Pancreas (tissue), 10 donors: ENCODE measurements at regions not wholly inside any gene's neighbourhood (a gene's known extent, or its start where the extent isn't known, plus 50 kb on each side); places are given as distances from the start of the nearest gene placed in this dataset.

Source experiments
- ATAC-seq, 4 donors: fragments of 200-7000 bp; cut with Tn5 transposase; one replicate each; pipeline versions ENCODE4 v1.8.0 to v1.9.1; 2020; ENCODE audit warnings: mild to moderate bottlenecking in 4 of 4, moderate library complexity in 4 of 4
- DNase-seq, 6 donors: peaks; one replicate each; pipeline ENCODE4 v3.0.0-alpha.2; 2020
- FAIRE-seq: peaks from 2 replicates; lab custom pipeline; 2012; peaks lifted over from hg19 to GRCh38; lab: Jason Lieb, UNC
- H3K27ac ChIP-seq, 4 donors: fragments of 200-600 bp; sonication (generic); 1 replicate in 3 of 4; 2 replicates in 1 of 4; pipeline versions ENCODE4 v1.5.0 to v1.8.0; 2020
- H3K27me3 ChIP-seq, 4 donors: fragments of 200-600 bp; one replicate each; pipeline ENCODE4 v1.8.0; 2021
- H3K36me3 ChIP-seq, 3 donors: fragments of 200-600 bp; sonication (generic) in 1 of 3; one replicate each; pipeline versions ENCODE4 v1.5.0 to v1.8.0; 2020 to 2021
- H3K4me1 ChIP-seq, 3 donors: fragments of 200-600 bp; one replicate each; pipeline ENCODE4 v1.8.0; 2021
- H3K4me3 ChIP-seq, 4 donors: fragments of 200-600 bp; sonication (generic) in 2 of 4; one replicate each; pipeline versions ENCODE4 v1.5.0 to v1.8.0; 2020 to 2021
- H3K9me3 ChIP-seq, 4 donors: fragments of 200-600 bp; one replicate each; pipeline ENCODE4 v1.8.0; 2021
- CTCF ChIP-seq, 4 donors: fragments of 200-600 bp; sonication (generic) in 3 of 4; IDR thresholded peaks; one replicate each; pipeline versions ENCODE4 v1.5.0 to v1.8.0; 2021; ENCODE audit warnings: antibody characterized with exemption in 4 of 4
- WGBS, 2 donors: extraction: QIAGEN DNeasy Blood & Tissue Kit; methylation state at CpG; one replicate each; pipeline ENCODE4 v1.1.7; 2013; 5-methylcytosine and 5-hydroxymethylcytosine counted together
- intact Hi-C, 3 donors: fragments of 100-400 bp; cut with DNase I; formaldehyde crosslinking; loops; one replicate each; pipeline versions ENCODE4 v1.11.1 to v1.14.2; 2022
- donor health status: healthy with polysubstance abuse.
- donor health status: DM: no; HTN: no; CAD: no; lungs with moderate emphysema.
- donor health status: DM: no; HTN: no; CAD: no.
- donor health status: control.
- donor health status: control.
- donor health status: Bipolar disorder and iron deficiency.
- donor health status: DM: yes; HTN: yes; CAD: no.
- donor health status: DM: no; HTN: no; CAD: no.
- donor health status: DM: no; HTN: no; CAD: no.
- donor health status: DM: yes; HTN: yes; CAD: no.

- H3K9me3 ChIP-seq: no peaks in the 10 kb centered on the region
- DNase-seq (no peak), FAIRE-seq (peak; percentile 47), ATAC-seq (peak in 1 of 4 donors; percentile 31)
- 57 to 70% methylated on average over 1 of the region's 1 CpG for WGBS, 2 donors
- no peaks in the 10 kb centered on the region for H3K4me1 ChIP-seq
- no peak overlapping the region for H3K4me3 ChIP-seq
- intact Hi-C loops: no loop called here
- no peak for TF ChIP-seq CTCF (IDR thresholded peaks at IDR 0.05)
- H3K36me3 ChIP-seq: no peaks in the 10 kb centered on the region
- no peaks in the 10 kb centered on the region for H3K27me3 ChIP-seq
- H3K27ac ChIP-seq: no peak overlapping the region
These were observed 93.7 kb upstream of the BOC start for GRCh38 chr3:113117511-113118234.

GRCh38 chr3:113118336-113118735 lies 93.0 kb upstream of the BOC start:
- DNase-seq (no peak), ATAC-seq (no peak), FAIRE-seq (no peak)
- Histone ChIP-seq H3K9me3 (no peaks in the 10 kb centered on the region), H3K27ac (no peak overlapping the region), H3K36me3 (no peaks in the 10 kb centered on the region), H3K4me1 (no peaks in the 10 kb centered on the region), H3K27me3 (no peaks in the 10 kb centered on the region), H3K4me3 (no peak overlapping the region)
- intact Hi-C loops: no loop called here
- no peak for TF ChIP-seq CTCF (IDR thresholded peaks at IDR 0.05)
- WGBS, 2 donors: 94 to 95% methylated on average over 1 of the region's 1 CpG

- WGBS, 2 donors: 91 to 96% methylated on average over 13 of the region's 13 CpGs
These were observed 87.0 kb upstream of the BOC start for GRCh38 chr3:113124256-113124830.

GRCh38 chr3:113125951-113126350 lies 85.4 kb upstream of the BOC start:
- H3K9me3 ChIP-seq: no peaks in the 10 kb centered on the region
- H3K36me3 ChIP-seq: no peaks in the 10 kb centered on the region
- 86 to 97% methylated on average over 4 of the region's 4 CpGs for WGBS, 2 donors
- no peak overlapping the region for H3K27ac ChIP-seq
- no peaks in the 10 kb centered on the region for H3K4me1 ChIP-seq
- ATAC-seq: no peak
- no peaks in the 10 kb centered on the region for H3K27me3 ChIP-seq
- H3K4me3 ChIP-seq: no peak overlapping the region
- intact Hi-C loops: no loop called here
- no peak for TF ChIP-seq CTCF (IDR thresholded peaks at IDR 0.05)
- no peak for DNase-seq
- FAIRE-seq: no peak

More at GRCh38 chr3:113124256-113124830, 87.0 kb upstream of the BOC start:
- DNase-seq (no peak), ATAC-seq (no peak), FAIRE-seq (no peak)
- no peaks in the 10 kb centered on the region for H3K27me3 ChIP-seq
- no peaks in the 10 kb centered on the region for H3K4me1 ChIP-seq
- no peaks in the 10 kb centered on the region for H3K9me3 ChIP-seq
- H3K4me3 ChIP-seq: no peak overlapping the region
- H3K36me3 ChIP-seq: no peaks in the 10 kb centered on the region
- no peak for TF ChIP-seq CTCF (IDR thresholded peaks at IDR 0.05)
- intact Hi-C loops: no loop called here
- H3K27ac ChIP-seq: no peak overlapping the region

- DNase-seq (no peak), ATAC-seq (no peak), FAIRE-seq (no peak)
- no peaks in the 10 kb centered on the region for H3K27me3 ChIP-seq
- TF ChIP-seq CTCF (IDR thresholded peaks at IDR 0.05): no peak
- H3K4me3 ChIP-seq: no peak overlapping the region
- H3K4me1 ChIP-seq: no peaks in the 10 kb centered on the region
- H3K36me3 ChIP-seq: no peaks in the 10 kb centered on the region
- H3K27ac ChIP-seq: no peak overlapping the region
- H3K9me3 ChIP-seq: no peaks in the 10 kb centered on the region
- 72 to 82% methylated on average over 9 of the region's 9 CpGs for WGBS, 2 donors
- intact Hi-C loops: no loop called here
These were observed 82.9 kb upstream of the BOC start for GRCh38 chr3:113128386-113129015.
